LNCAP (cell line): ENCODE measurements at regions not wholly inside any gene's neighbourhood (a gene's known extent, or its start where the extent isn't known, plus 50 kb on each side); places are given as distances from the start of the nearest gene placed in this dataset.

Experiments
- CTCF ChIP-seq: fragments of 450-650 bp; IDR thresholded peaks from 2 replicates; pipeline ENCODE4 v1.5.1; 2017; ENCODE audit warnings: mild to moderate bottlenecking

- no peak for TF ChIP-seq CTCF
Observed at GRCh38 chr1:34696230-34696629, 58.6 kb upstream of the GJB5 start.

GRCh38 chr1:34696981-34697380 lies 57.9 kb upstream of the GJB5 start:
- no peak for TF ChIP-seq CTCF

- no peak for TF ChIP-seq CTCF
Observed at GRCh38 chr1:34697818-34698217, 57.0 kb upstream of the GJB5 start.

GRCh38 chr1:34701326-34702060 lies 53.4 kb upstream of the GJB5 start:
- no peak for TF ChIP-seq CTCF
